Skeletal muscle satellite cell (primary cell): ENCODE measurements at regions not wholly inside any gene's neighbourhood (a gene's known extent, or its start where the extent isn't known, plus 50 kb on each side); places are given as distances from the start of the nearest gene placed in this dataset.
"Not testable (repeated sequence)": the region's sequence is repeated elsewhere in the genome, so short reads cannot be mapped to it uniquely, and the experiment has no call there.

Experiments used
- H3K27me3 ChIP-seq: 2 replicates; pipeline ENCODE4 v1.7.0; 2013; ENCODE audit warnings: low read length; ENCODE audit not compliant: control insufficient read depth, insufficient read depth
- H3K36me3 ChIP-seq: 2 replicates; pipeline ENCODE4 v1.7.0; 2013; ENCODE audit warnings: mild to moderate bottlenecking, control low read depth, low read length; ENCODE audit not compliant: insufficient read depth
- H3K4me1 ChIP-seq: 2 replicates; pipeline ENCODE4 v1.7.0; 2013; ENCODE audit warnings: low read length; ENCODE audit not compliant: control insufficient read depth, insufficient read depth
- H3K4me2 ChIP-seq: 2 replicates; pipeline ENCODE4 v1.7.0; 2013; ENCODE audit warnings: mild to moderate bottlenecking, low read length
- H3K4me3 ChIP-seq: 2 replicates; pipeline ENCODE4 v1.7.0; 2013; ENCODE audit warnings: low read length
- H3K9ac ChIP-seq: 2 replicates; pipeline ENCODE4 v1.7.0; 2013; ENCODE audit warnings: mild to moderate bottlenecking, low read depth, low read length, moderate library complexity
- H3K9me3 ChIP-seq: replicated peaks from 2 replicates; pipeline ENCODE4 v1.7.0; 2013; ENCODE audit warnings: mild to moderate bottlenecking, control low read depth, low read length

- not testable (repeated sequence) for H3K9ac ChIP-seq, H3K27me3 ChIP-seq, H3K9me3 ChIP-seq, H3K36me3 ChIP-seq, H3K4me3 ChIP-seq, H3K4me2 ChIP-seq, H3K4me1 ChIP-seq
Measured at GRCh38 chr3:87653138-87653537, 376.8 kb upstream of the POU1F1 start.

- Histone ChIP-seq H3K27me3 (no peaks in the 10 kb centered on the region), H3K36me3 (no peaks in the 10 kb centered on the region), H3K9ac (no peak overlapping the region), H3K4me3 (no peak overlapping the region), H3K4me1 (no peaks in the 10 kb centered on the region), H3K9me3 (no peaks in the 10 kb centered on the region), H3K4me2 (no peak overlapping the region)
Measured at GRCh38 chr3:87634426-87634825, 358.0 kb upstream of the POU1F1 start.

- Histone ChIP-seq H3K9me3 (no peaks in the 10 kb centered on the region), H3K4me2 (no peak overlapping the region), H3K27me3 (no peaks in the 10 kb centered on the region), H3K36me3 (no peaks in the 10 kb centered on the region), H3K9ac (no peak overlapping the region), H3K4me1 (no peaks in the 10 kb centered on the region), H3K4me3 (no peak overlapping the region)
Measured at GRCh38 chr3:87627316-87627715, 350.9 kb upstream of the POU1F1 start.

- H3K4me3 ChIP-seq = no peak overlapping the region
- H3K9me3 ChIP-seq = no peaks in the 10 kb centered on the region
- no peaks in the 10 kb centered on the region for H3K4me1 ChIP-seq
- H3K27me3 ChIP-seq = no peaks in the 10 kb centered on the region
- no peak overlapping the region for H3K4me2 ChIP-seq
- H3K36me3 ChIP-seq = no peaks in the 10 kb centered on the region
- H3K9ac ChIP-seq = no peak overlapping the region
Measured at GRCh38 chr3:87626546-87626945, 350.2 kb upstream of the POU1F1 start.

- no peak overlapping the region for H3K4me2 ChIP-seq
- H3K9ac ChIP-seq = no peak overlapping the region
- no peaks in the 10 kb centered on the region for H3K9me3 ChIP-seq
- H3K4me1 ChIP-seq = no peaks in the 10 kb centered on the region
- no peaks in the 10 kb centered on the region for H3K27me3 ChIP-seq
- H3K36me3 ChIP-seq = no peaks in the 10 kb centered on the region
- no peak overlapping the region for H3K4me3 ChIP-seq
Measured at GRCh38 chr3:87625876-87626275, 349.5 kb upstream of the POU1F1 start.

GRCh38 chr3:87624860-87625259 lies 348.5 kb upstream of the POU1F1 start:
- no peak overlapping the region for H3K4me2 ChIP-seq
- no peak overlapping the region for H3K4me3 ChIP-seq
- H3K9ac ChIP-seq = no peak overlapping the region

GRCh38 chr3:87621667-87622066 lies 345.3 kb upstream of the POU1F1 start:
- no peak overlapping the region for H3K9ac ChIP-seq
- no peaks in the 10 kb centered on the region for H3K27me3 ChIP-seq
- no peaks in the 10 kb centered on the region for H3K4me1 ChIP-seq
- no peaks in the 10 kb centered on the region for H3K36me3 ChIP-seq
- no peaks in the 10 kb centered on the region for H3K9me3 ChIP-seq
- H3K4me2 ChIP-seq = no peak overlapping the region
- H3K4me3 ChIP-seq = no peak overlapping the region

More at GRCh38 chr3:87624860-87625259, 348.5 kb upstream of the POU1F1 start:
- H3K36me3 ChIP-seq = no peaks in the 10 kb centered on the region
- no peaks in the 10 kb centered on the region for H3K9me3 ChIP-seq
- H3K4me1 ChIP-seq = no peaks in the 10 kb centered on the region
- no peaks in the 10 kb centered on the region for H3K27me3 ChIP-seq

- Histone ChIP-seq H3K4me3 (no peak overlapping the region), H3K9me3 (peaks cover 9% of the 10 kb centered on the region), H3K27me3 (no peaks in the 10 kb centered on the region), H3K4me1 (no peaks in the 10 kb centered on the region), H3K4me2 (no peak overlapping the region), H3K9ac (no peak overlapping the region), H3K36me3 (no peaks in the 10 kb centered on the region)
Measured at GRCh38 chr3:87615506-87615905, 339.1 kb upstream of the POU1F1 start.

GRCh38 chr3:87614998-87615397 lies 338.6 kb upstream of the POU1F1 start:
- H3K4me3 ChIP-seq = no peak overlapping the region
- peaks cover 9% of the 10 kb centered on the region for H3K9me3 ChIP-seq
- H3K36me3 ChIP-seq = no peaks in the 10 kb centered on the region
- no peaks in the 10 kb centered on the region for H3K4me1 ChIP-seq
- no peak overlapping the region for H3K9ac ChIP-seq
- H3K4me2 ChIP-seq = no peak overlapping the region
- no peaks in the 10 kb centered on the region for H3K27me3 ChIP-seq

GRCh38 chr3:87607234-87607633 lies 330.9 kb upstream of the POU1F1 start:
- no peaks in the 10 kb centered on the region for H3K9me3 ChIP-seq
- no peaks in the 10 kb centered on the region for H3K4me1 ChIP-seq
- no peaks in the 10 kb centered on the region for H3K27me3 ChIP-seq
- no peak overlapping the region for H3K4me3 ChIP-seq
- no peak overlapping the region for H3K9ac ChIP-seq
- no peaks in the 10 kb centered on the region for H3K36me3 ChIP-seq
- H3K4me2 ChIP-seq = no peak overlapping the region

GRCh38 chr3:87595798-87596197 lies 319.4 kb upstream of the POU1F1 start:
- no peaks in the 10 kb centered on the region for H3K27me3 ChIP-seq
- H3K9me3 ChIP-seq = no peaks in the 10 kb centered on the region
- no peak overlapping the region for H3K9ac ChIP-seq
- H3K4me2 ChIP-seq = no peak overlapping the region
- H3K4me1 ChIP-seq = no peaks in the 10 kb centered on the region
- H3K4me3 ChIP-seq = no peak overlapping the region
- no peaks in the 10 kb centered on the region for H3K36me3 ChIP-seq

GRCh38 chr3:87581240-87581639 lies 304.9 kb upstream of the POU1F1 start:
- Histone ChIP-seq H3K4me3 (no peak overlapping the region), H3K9me3 (no peaks in the 10 kb centered on the region), H3K9ac (no peak overlapping the region), H3K4me2 (no peak overlapping the region), H3K27me3 (no peaks in the 10 kb centered on the region), H3K36me3 (no peaks in the 10 kb centered on the region), H3K4me1 (no peaks in the 10 kb centered on the region)
